ENCODE measurements at regions not wholly inside any gene's neighbourhood (a gene's known extent, or its start where the extent isn't known, plus 50 kb on each side); places are given as distances from the start of the nearest gene placed in this dataset.

- TF ChIP-seq CTCF (IDR thresholded peaks at IDR 0.05; ENCODE audit: borderline replicate concordance, control extremely low read depth, extremely low read depth, insufficient read depth, missing control alignments) = no peak
- in situ Hi-C loops (cut with MboI; ENCODE audit: low sequenced_read_pairs, unreplicated experiment) = no loop called here
- DNase-seq (ENCODE audit: low spot score) = no peak
Observed at GRCh38 chr11:70663815-70664214, 265.5 kb downstream of the CTTN start.

GRCh38 chr11:70666311-70666710, 268.0 kb downstream of the CTTN start:
- no peak for DNase-seq (ENCODE audit: low spot score)
- in situ Hi-C loops (cut with MboI; ENCODE audit: low sequenced_read_pairs, unreplicated experiment) = no loop called here
- no peak for TF ChIP-seq CTCF (IDR thresholded peaks at IDR 0.05; ENCODE audit: borderline replicate concordance, control extremely low read depth, extremely low read depth, insufficient read depth, missing control alignments)

GRCh38 chr11:70667767-70668166, 269.4 kb downstream of the CTTN start:
- no peak for TF ChIP-seq CTCF (IDR thresholded peaks at IDR 0.05; ENCODE audit: borderline replicate concordance, control extremely low read depth, extremely low read depth, insufficient read depth, missing control alignments)
- in situ Hi-C loops (cut with MboI; ENCODE audit: low sequenced_read_pairs, unreplicated experiment) = no loop called here
- DNase-seq (ENCODE audit: low spot score) = no peak

- in situ Hi-C loops (cut with MboI; ENCODE audit: low sequenced_read_pairs, unreplicated experiment) = no loop called here
- no peak for TF ChIP-seq CTCF (IDR thresholded peaks at IDR 0.05; ENCODE audit: borderline replicate concordance, control extremely low read depth, extremely low read depth, insufficient read depth, missing control alignments)
- DNase-seq (ENCODE audit: low spot score) = no peak
Observed at GRCh38 chr11:70668204-70669202, 270.2 kb downstream of the CTTN start.

GRCh38 chr11:70669281-70669680, 271.0 kb downstream of the CTTN start:
- in situ Hi-C loops (cut with MboI; ENCODE audit: low sequenced_read_pairs, unreplicated experiment) = no loop called here
- DNase-seq (ENCODE audit: low spot score) = no peak

More at GRCh38 chr11:70669281-70669680, 271.0 kb downstream of the CTTN start:
- no peak for TF ChIP-seq CTCF (IDR thresholded peaks at IDR 0.05; ENCODE audit: borderline replicate concordance, control extremely low read depth, extremely low read depth, insufficient read depth, missing control alignments)
